Thyroid gland (tissue), 4 donors: ENCODE measurements at regions not wholly inside any gene's neighbourhood (a gene's known extent, or its start where the extent isn't known, plus 50 kb on each side); places are given as distances from the start of the nearest gene placed in this dataset.

ENCODE experiments used
- DNase-seq, 2 donors: peaks; one replicate each; pipeline ENCODE4 v3.0.0-alpha.2; 2019
- H3K27ac ChIP-seq, 3 donors: fragments of 200-600 bp; sonication (generic); 1 replicate in 2 of 3; 2 replicates in 1 of 3; pipeline ENCODE4 v1.5.1; 2016 to 2019; ENCODE audit warnings: mild to moderate bottlenecking in 1 of 3, moderate library complexity in 1 of 3
- H3K27me3 ChIP-seq: fragments of 200-600 bp; sonication (generic); one replicate; pipeline ENCODE4 v1.5.1; 2019
- H3K36me3 ChIP-seq, 2 donors: fragments of 200-600 bp; sonication (generic); one replicate each; pipeline ENCODE4 v1.5.1; 2016 to 2019
- H3K4me1 ChIP-seq, 2 donors: fragments of 200-600 bp; sonication (generic); one replicate each; pipeline ENCODE4 v1.5.1; 2017 to 2019
- H3K4me3 ChIP-seq, 3 donors: fragments of 200-600 bp; sonication (generic); replicated peaks in 1 of 3; 1 replicate in 2 of 3; 2 replicates in 1 of 3; pipeline ENCODE4 v1.5.1; 2016; ENCODE audit warnings: mild to moderate bottlenecking in 1 of 3
- H3K9me3 ChIP-seq: fragments of 200-600 bp; sonication (generic); one replicate; pipeline ENCODE4 v1.5.1; 2017
- CTCF ChIP-seq, 6 experiments: fragments of 200-600 bp in 3 of 6; fragments of 450-650 bp in 3 of 6; sonication (generic) in 3 of 6; IDR thresholded peaks; one replicate each; pipeline ENCODE4 v1.5.1; 2016 to 2019; ENCODE audit warnings: antibody characterized with exemption in 6 of 6, mild to moderate bottlenecking in 2 of 6, inconsistent platforms in 1 of 6, moderate library complexity in 1 of 6
- POLR2A ChIP-seq, 2 donors: fragments of 450-650 bp; IDR thresholded peaks; one replicate each; pipeline ENCODE4 v1.6.1; 2017; ENCODE audit warnings: antibody characterized with exemption in 2 of 2, mild to moderate bottlenecking in 2 of 2, moderate library complexity in 1 of 2
- WGBS, 2 donors: methylation state at CpG; one replicate each; pipeline ENCODE4 v1.1.5; 2017; 5-methylcytosine and 5-hydroxymethylcytosine counted together
- intact Hi-C: fragments of 100-400 bp; cut with DNase I; formaldehyde crosslinking; loops from one replicate; pipeline ENCODE4 v1.15.1; 2023

GRCh38 chr4:3679071-3679825 is 86.9 kb upstream of the ADRA2C start:
- Histone ChIP-seq H3K36me3 (no peaks in the 10 kb centered on the region), H3K27me3 (no peaks in the 10 kb centered on the region), H3K4me1 (peaks cover 0 to 9% of the 10 kb centered on the region in 2 donors), H3K27ac (no peak overlapping the region), H3K4me3 (no peak overlapping the region), H3K9me3 (no peaks in the 10 kb centered on the region)
- WGBS, 2 donors = 67 to 73% methylated on average over 24 to 26 of the region's 26 CpGs
- intact Hi-C loops = no loop called here
- DNase-seq = no peak
- no peak for TF ChIP-seq POLR2A (IDR thresholded peaks at IDR 0.05)
- TF ChIP-seq CTCF (IDR thresholded peaks at IDR 0.05) = no peak

DNA sequence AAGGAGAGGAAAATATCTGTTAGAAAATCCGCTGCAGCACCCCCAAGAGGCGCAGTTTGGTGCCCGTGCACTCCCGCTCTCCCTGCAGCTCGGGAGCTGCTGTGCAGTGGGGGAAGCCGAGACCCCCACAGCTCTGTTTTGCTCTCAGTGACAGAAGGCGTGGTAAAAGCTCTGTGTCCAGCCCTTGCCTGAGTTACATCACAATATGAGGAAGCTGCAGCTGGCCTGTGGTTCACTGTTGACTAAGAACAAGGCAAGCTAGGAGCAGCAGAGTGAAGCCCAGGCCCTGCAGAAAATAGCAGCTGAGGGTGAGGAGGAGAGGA is 88.5 kb upstream of the ADRA2C start:
- no peaks in the 10 kb centered on the region for H3K9me3 ChIP-seq
- WGBS, 2 donors = 64 to 75% methylated on average over 7 of the region's 7 CpGs
- intact Hi-C loops = no loop called here
- no peak for DNase-seq
- H3K27ac ChIP-seq = no peak overlapping the region
- no peaks in the 10 kb centered on the region for H3K36me3 ChIP-seq
- no peak overlapping the region for H3K4me3 ChIP-seq
- no peaks in the 10 kb centered on the region for H3K27me3 ChIP-seq
- peaks cover 0 to 9% of the 10 kb centered on the region in 2 donors for H3K4me1 ChIP-seq
- TF ChIP-seq POLR2A (IDR thresholded peaks at IDR 0.05) = no peak
- no peak for TF ChIP-seq CTCF (IDR thresholded peaks at IDR 0.05)

DNA sequence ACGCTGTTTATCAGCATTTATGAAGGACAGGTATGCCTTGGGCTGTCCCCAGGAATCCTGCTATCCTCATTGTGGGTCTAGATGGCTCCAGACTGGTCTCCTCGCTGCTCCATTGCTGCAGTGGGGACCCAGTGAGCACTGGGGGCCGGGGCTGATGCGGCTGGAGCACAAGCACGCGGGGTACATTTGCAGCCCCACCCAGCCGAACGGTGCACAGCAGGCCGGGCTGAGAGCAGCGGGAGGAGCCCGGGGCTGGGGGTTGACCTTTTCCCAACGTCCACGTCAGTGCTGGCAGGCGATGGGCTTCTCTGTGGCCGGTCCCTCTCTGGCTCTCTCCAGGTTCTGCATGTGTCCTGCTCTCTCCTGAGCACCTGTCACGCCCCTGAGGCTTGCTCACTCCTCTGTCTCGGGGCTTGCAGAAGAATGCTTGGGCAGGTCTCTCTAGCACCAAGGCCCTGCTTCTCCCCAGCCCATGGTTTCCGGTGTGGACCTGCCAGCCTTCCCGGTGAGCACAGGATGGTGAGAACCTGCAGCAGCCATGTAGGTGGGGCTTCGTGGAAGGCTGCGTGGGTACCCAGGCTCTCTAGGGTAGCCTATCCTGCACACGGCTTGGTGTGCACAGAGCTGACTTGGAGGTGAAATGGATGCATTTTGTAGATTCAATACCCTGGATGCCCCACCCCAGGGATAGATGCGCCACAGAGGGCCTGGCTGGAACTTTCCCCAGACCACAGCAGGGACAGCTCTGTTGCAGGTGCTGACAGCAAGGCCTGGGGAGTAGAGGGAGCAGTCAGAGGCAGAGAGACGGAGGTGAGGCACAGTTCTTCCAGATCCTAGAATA is 89.1 kb upstream of the ADRA2C start:
- H3K36me3 ChIP-seq = no peaks in the 10 kb centered on the region
- intact Hi-C loops = no loop called here
- no peak overlapping the region for H3K27ac ChIP-seq
- no peaks in the 10 kb centered on the region for H3K27me3 ChIP-seq
- H3K4me3 ChIP-seq = no peak overlapping the region
- H3K9me3 ChIP-seq = no peaks in the 10 kb centered on the region
- WGBS, 2 donors = 85 to 86% methylated on average over 16 to 24 of the region's 24 CpGs
- peaks cover 0 to 9% of the 10 kb centered on the region in 2 donors for H3K4me1 ChIP-seq
- DNase-seq = no peak
- TF ChIP-seq POLR2A (IDR thresholded peaks at IDR 0.05) (no peak), CTCF (IDR thresholded peaks at IDR 0.05) (no peak)

GRCh38 chr4:3676196-3676595 is 90.0 kb upstream of the ADRA2C start:
- Histone ChIP-seq H3K4me3 (no peak overlapping the region), H3K36me3 (no peaks in the 10 kb centered on the region), H3K27me3 (no peaks in the 10 kb centered on the region), H3K9me3 (no peaks in the 10 kb centered on the region), H3K4me1 (peaks cover 0 to 9% of the 10 kb centered on the region in 2 donors), H3K27ac (no peak overlapping the region)
- DNase-seq = no peak
- 79 to 85% methylated on average over 7 of the region's 7 CpGs for WGBS, 2 donors
- TF ChIP-seq CTCF (IDR thresholded peaks at IDR 0.05) (no peak), POLR2A (IDR thresholded peaks at IDR 0.05) (no peak)
- intact Hi-C loops = no loop called here
